ENCODE measurements at regions not wholly inside any gene's neighbourhood (a gene's known extent, or its start where the extent isn't known, plus 50 kb on each side); places are given as distances from the start of the nearest gene placed in this dataset.
"Not testable (repeated sequence)": the region's sequence is repeated elsewhere in the genome, so short reads cannot be mapped to it uniquely, and the experiment has no call there.

DNA sequence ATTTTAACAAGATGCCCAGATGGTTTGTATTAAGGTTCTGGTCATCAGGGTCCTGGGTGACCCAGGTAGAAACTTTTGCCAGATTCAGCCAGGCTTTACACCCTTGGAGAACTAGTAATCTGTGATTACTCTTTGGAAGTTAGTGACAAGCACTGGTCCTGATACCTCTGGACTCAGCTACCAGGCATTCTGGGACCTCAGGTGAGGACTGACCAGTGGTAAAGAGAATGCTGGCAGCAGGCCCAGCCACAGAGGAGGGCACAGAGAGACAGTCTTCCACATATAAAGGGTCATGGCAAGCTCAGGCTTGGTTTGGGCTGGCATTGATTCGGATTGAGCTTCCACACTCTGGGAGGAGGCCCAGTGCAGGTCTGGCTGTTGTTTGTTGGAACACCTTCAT is 112.0 kb upstream of the CHST15 start:
- Histone ChIP-seq H3K4me3 (ENCODE audit: insufficient read depth, low read depth, low read length) (no peak overlapping the region), H3K27ac (ENCODE audit: insufficient read depth, low read depth, low read length, poor library complexity, severe bottlenecking) (no peak overlapping the region), H3K27me3 (ENCODE audit: control insufficient read depth, insufficient read depth, low read length, poor library complexity, severe bottlenecking) (no peaks in the 10 kb centered on the region), H3K9me3 (ENCODE audit: control insufficient read depth, low read length) (no peaks in the 10 kb centered on the region), H3K4me1 (ENCODE audit: control insufficient read depth, insufficient read depth, low read length) (no peaks in the 10 kb centered on the region), H3K36me3 (ENCODE audit: control insufficient read depth, insufficient read depth, low read length) (no peaks in the 10 kb centered on the region)
- 91 to 97% methylated on average over 1 of the region's 1 CpG for WGBS, 2 experiments

- no peak overlapping the region for H3K4me3 ChIP-seq (ENCODE audit: insufficient read depth, low read depth, low read length)
- H3K27me3 ChIP-seq (ENCODE audit: control insufficient read depth, insufficient read depth, low read length, poor library complexity, severe bottlenecking): no peaks in the 10 kb centered on the region
- H3K9me3 ChIP-seq (ENCODE audit: control insufficient read depth, low read length): no peaks in the 10 kb centered on the region
- H3K4me1 ChIP-seq (ENCODE audit: control insufficient read depth, insufficient read depth, low read length): no peaks in the 10 kb centered on the region
- 95 to 100% methylated on average over 3 of the region's 3 CpGs for WGBS, 2 experiments
- H3K27ac ChIP-seq (ENCODE audit: insufficient read depth, low read depth, low read length, poor library complexity, severe bottlenecking): no peak overlapping the region
- H3K36me3 ChIP-seq (ENCODE audit: control insufficient read depth, insufficient read depth, low read length): no peaks in the 10 kb centered on the region
Measured at GRCh38 chr10:124204726-124205125, 111.3 kb upstream of the CHST15 start.

GRCh38 chr10:124200011-124200410 is 106.6 kb upstream of the CHST15 start:
- Histone ChIP-seq H3K9me3 (ENCODE audit: control insufficient read depth, low read length) (no peaks in the 10 kb centered on the region), H3K36me3 (ENCODE audit: control insufficient read depth, insufficient read depth, low read length) (no peaks in the 10 kb centered on the region)
- 92 to 97% methylated on average over 4 of the region's 4 CpGs for WGBS, 2 experiments

DNA sequence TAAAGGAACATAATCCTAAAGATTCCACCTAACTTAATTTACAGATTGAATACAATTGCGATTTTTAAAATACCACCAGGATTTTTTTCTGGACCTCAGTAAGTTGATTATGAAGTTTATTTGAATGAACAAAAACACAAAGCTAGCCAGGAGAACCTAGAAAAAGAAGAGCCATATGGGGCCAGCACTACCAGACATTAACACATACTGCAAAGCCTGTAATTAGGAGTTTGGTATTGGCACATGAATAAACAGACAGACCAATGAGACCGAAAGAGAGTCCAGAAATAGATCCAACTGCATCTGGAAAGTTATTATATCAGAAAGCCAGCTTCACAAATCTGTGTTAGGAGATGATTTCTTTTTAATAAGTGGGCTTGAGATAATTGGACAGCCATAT is 105.5 kb upstream of the CHST15 start:
- Histone ChIP-seq H3K36me3 (ENCODE audit: control insufficient read depth, insufficient read depth, low read length) (no peaks in the 10 kb centered on the region), H3K4me3 (ENCODE audit: insufficient read depth, low read depth, low read length) (no peak overlapping the region), H3K4me1 (ENCODE audit: control insufficient read depth, insufficient read depth, low read length) (peaks cover 8% of the 10 kb centered on the region), H3K27ac (ENCODE audit: insufficient read depth, low read depth, low read length, poor library complexity, severe bottlenecking) (no peak overlapping the region), H3K27me3 (ENCODE audit: control insufficient read depth, insufficient read depth, low read length, poor library complexity, severe bottlenecking) (no peaks in the 10 kb centered on the region), H3K9me3 (ENCODE audit: control insufficient read depth, low read length) (no peaks in the 10 kb centered on the region)
- WGBS, 2 experiments: 87 to 88% methylated on average over 1 to 2 of the region's 2 CpGs

More at GRCh38 chr10:124200011-124200410, 106.6 kb upstream of the CHST15 start:
- Histone ChIP-seq H3K27ac (ENCODE audit: insufficient read depth, low read depth, low read length, poor library complexity, severe bottlenecking) (no peak overlapping the region), H3K4me1 (ENCODE audit: control insufficient read depth, insufficient read depth, low read length) (peaks cover 8% of the 10 kb centered on the region), H3K27me3 (ENCODE audit: control insufficient read depth, insufficient read depth, low read length, poor library complexity, severe bottlenecking) (no peaks in the 10 kb centered on the region), H3K4me3 (ENCODE audit: insufficient read depth, low read depth, low read length) (no peak overlapping the region)

- WGBS, 2 experiments: 88 to 89% methylated on average over 4 to 5 of the region's 5 CpGs
- H3K9me3 ChIP-seq (ENCODE audit: control insufficient read depth, low read length): no peaks in the 10 kb centered on the region
- peaks cover 8% of the 10 kb centered on the region for H3K4me1 ChIP-seq (ENCODE audit: control insufficient read depth, insufficient read depth, low read length)
- no peak overlapping the region for H3K4me3 ChIP-seq (ENCODE audit: insufficient read depth, low read depth, low read length)
- no peak overlapping the region for H3K27ac ChIP-seq (ENCODE audit: insufficient read depth, low read depth, low read length, poor library complexity, severe bottlenecking)
- H3K27me3 ChIP-seq (ENCODE audit: control insufficient read depth, insufficient read depth, low read length, poor library complexity, severe bottlenecking): no peaks in the 10 kb centered on the region
- H3K36me3 ChIP-seq (ENCODE audit: control insufficient read depth, insufficient read depth, low read length): no peaks in the 10 kb centered on the region
Measured at GRCh38 chr10:124198125-124198501, 104.7 kb upstream of the CHST15 start.

DNA sequence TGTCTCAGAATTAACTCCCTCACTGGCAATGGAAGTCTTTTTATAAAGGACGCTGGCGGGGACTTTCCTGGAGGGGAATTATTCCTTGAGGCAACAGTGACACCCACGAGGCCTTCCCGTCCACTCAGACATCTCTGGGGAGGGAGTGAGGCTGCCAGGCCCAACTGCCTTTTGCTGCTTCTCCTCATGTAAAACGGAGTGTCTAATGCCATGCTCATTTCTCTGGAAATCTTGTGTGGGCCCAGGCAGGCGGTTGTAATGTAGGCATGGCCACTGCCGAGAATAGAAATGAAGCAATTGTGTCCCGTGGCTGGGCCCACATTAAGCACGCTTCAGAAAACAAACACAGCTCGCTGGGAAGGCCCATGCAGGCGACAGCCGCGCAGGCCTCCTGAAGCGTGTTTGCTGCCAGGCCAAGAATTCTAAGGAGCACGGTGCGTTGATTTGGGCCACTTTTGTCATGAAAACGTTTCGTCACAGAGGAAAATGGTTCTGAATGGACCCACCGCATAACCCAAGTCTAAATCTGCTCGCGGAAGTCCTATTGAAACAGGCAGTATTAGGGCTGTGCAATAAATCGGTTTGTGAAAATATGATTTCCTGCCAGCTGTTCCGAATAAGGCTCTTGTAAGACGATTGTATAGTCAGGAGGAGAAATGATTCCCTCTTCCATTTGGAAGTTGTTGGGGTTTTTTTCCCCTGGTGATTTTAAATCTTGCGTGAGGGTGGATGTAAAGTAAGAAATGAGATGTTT is 104.2 kb upstream of the CHST15 start:
- Histone ChIP-seq H3K4me1 (ENCODE audit: control insufficient read depth, insufficient read depth, low read length) (peaks cover 8% of the 10 kb centered on the region), H3K36me3 (ENCODE audit: control insufficient read depth, insufficient read depth, low read length) (no peaks in the 10 kb centered on the region), H3K27ac (ENCODE audit: insufficient read depth, low read depth, low read length, poor library complexity, severe bottlenecking) (no peak overlapping the region), H3K27me3 (ENCODE audit: control insufficient read depth, insufficient read depth, low read length, poor library complexity, severe bottlenecking) (no peaks in the 10 kb centered on the region), H3K4me3 (ENCODE audit: insufficient read depth, low read depth, low read length) (no peak overlapping the region), H3K9me3 (ENCODE audit: control insufficient read depth, low read length) (no peaks in the 10 kb centered on the region)
- 89% methylated on average over 24 of the region's 25 CpGs for WGBS, 2 experiments

DNA sequence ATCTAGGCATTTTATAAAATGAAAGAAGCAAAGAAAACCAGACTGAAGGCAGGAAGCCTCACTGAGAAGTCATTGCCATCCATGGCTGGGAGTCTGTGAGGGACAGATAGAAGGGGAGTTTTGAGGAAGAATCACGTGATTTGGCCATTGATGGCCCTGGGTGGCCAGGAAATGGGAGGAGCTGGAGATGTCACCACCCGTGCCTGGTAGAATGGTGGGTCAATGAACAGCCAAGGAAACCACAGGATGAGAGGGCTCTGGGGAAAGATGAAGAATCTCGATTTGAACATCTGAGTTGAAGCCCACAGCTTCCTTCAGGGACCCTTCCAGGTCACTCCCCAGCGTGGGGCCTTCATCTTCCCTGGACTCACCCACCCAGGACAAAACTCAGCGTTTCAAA is 103.3 kb upstream of the CHST15 start:
- Histone ChIP-seq H3K36me3 (ENCODE audit: control insufficient read depth, insufficient read depth, low read length) (no peaks in the 10 kb centered on the region), H3K9me3 (ENCODE audit: control insufficient read depth, low read length) (no peaks in the 10 kb centered on the region), H3K27me3 (ENCODE audit: control insufficient read depth, insufficient read depth, low read length, poor library complexity, severe bottlenecking) (no peaks in the 10 kb centered on the region), H3K4me3 (ENCODE audit: insufficient read depth, low read depth, low read length) (no peak overlapping the region), H3K27ac (ENCODE audit: insufficient read depth, low read depth, low read length, poor library complexity, severe bottlenecking) (no peak overlapping the region), H3K4me1 (ENCODE audit: control insufficient read depth, insufficient read depth, low read length) (peaks cover 8% of the 10 kb centered on the region)
- WGBS, 2 experiments: 85 to 86% methylated on average over 5 of the region's 5 CpGs

DNA sequence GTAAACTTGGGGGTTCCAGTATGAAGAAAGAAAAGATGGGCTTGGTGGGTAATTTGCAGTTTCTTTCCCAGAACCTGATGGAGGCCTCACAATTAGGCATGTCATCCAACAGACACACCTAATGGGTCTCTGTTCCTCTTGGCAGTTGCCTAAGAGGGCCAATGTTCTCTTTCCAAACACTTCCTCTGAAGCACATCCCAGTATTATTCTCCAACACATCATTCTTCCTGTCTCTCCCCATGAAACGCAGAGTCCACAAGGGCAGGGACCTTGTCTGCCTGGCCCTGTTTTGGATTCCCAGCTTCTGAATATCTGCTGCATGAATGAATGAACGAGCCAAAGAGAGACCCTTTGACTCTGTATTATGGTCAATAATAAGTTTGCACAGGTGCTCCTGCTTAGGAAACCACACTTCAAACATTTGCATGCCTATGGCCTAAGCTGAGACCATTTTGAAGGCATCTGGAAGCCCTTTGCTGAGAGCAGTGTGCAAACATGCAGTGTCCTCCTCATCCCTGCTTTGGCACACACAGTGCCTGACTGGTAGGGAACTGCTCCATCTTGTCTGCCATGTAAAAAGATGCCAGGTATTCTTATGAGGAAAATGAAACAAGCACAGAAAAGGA is 100.9 kb upstream of the CHST15 start:
- Histone ChIP-seq H3K4me1 (ENCODE audit: control insufficient read depth, insufficient read depth, low read length) (peaks cover 8% of the 10 kb centered on the region), H3K9me3 (ENCODE audit: control insufficient read depth, low read length) (no peaks in the 10 kb centered on the region), H3K27me3 (ENCODE audit: control insufficient read depth, insufficient read depth, low read length, poor library complexity, severe bottlenecking) (no peaks in the 10 kb centered on the region), H3K4me3 (ENCODE audit: insufficient read depth, low read depth, low read length) (no peak overlapping the region), H3K27ac (ENCODE audit: insufficient read depth, low read depth, low read length, poor library complexity, severe bottlenecking) (no peak overlapping the region), H3K36me3 (ENCODE audit: control insufficient read depth, insufficient read depth, low read length) (no peaks in the 10 kb centered on the region)
- 88 to 92% methylated on average over 2 of the region's 2 CpGs for WGBS, 2 experiments

DNA sequence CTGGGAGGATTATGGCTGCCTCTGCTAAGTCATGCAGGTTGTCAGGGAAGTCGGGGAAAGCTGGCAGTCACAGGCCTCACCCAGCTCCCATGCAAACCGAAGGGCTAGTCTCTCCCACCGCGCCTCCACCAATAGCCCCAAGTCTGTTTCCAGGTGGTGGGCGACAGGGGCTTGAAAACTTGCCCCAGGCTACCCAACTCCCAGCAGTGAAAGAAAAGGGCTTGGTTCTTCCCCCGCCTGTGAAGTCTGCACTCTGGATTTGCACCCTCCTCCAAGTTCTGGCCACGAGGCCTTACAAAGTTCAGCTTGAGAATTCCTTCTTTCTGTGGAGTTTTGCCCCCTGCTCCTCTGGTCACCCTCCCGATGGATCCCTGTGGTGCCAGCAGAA is 99.9 kb upstream of the CHST15 start:
- Histone ChIP-seq H3K27ac (ENCODE audit: insufficient read depth, low read depth, low read length, poor library complexity, severe bottlenecking) (no peak overlapping the region), H3K9me3 (ENCODE audit: control insufficient read depth, low read length) (no peaks in the 10 kb centered on the region), H3K27me3 (ENCODE audit: control insufficient read depth, insufficient read depth, low read length, poor library complexity, severe bottlenecking) (no peaks in the 10 kb centered on the region), H3K4me1 (ENCODE audit: control insufficient read depth, insufficient read depth, low read length) (peaks cover 8% of the 10 kb centered on the region), H3K4me3 (ENCODE audit: insufficient read depth, low read depth, low read length) (no peak overlapping the region), H3K36me3 (ENCODE audit: control insufficient read depth, insufficient read depth, low read length) (no peaks in the 10 kb centered on the region)
- 90 to 93% methylated on average over 8 of the region's 8 CpGs for WGBS, 2 experiments

DNA sequence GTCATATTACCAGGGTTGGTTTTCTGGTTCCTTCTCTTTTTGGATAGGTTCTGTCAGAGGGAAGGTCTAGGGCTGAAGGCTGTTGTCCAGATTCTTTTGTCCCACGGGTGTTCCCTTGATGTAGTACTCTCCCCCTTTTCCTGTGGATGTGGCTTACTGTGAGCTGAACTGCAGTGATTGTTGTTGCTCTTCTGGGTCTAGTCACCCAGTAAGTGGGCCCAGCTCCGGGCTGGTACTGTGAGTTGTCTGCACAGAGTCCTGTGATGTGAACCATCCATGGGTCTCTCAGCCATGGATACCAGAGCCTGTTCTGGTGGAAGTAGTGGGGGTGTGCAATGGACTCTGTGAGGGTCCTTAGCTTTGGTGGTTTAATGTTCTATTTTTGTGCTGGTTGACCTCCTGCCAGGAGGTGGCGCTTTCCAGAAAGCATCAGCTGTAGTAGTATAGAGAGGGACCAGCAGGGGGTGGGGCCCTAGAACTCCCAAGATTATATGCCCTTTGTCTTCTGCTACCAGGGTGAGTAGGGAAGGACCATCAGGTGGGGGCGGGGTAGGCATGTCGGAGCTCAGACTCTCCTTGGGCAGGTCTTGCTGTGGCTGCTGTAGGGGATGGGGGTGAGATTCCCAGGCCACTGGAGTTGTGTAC is 99.4 kb upstream of the CHST15 start:
- H3K27me3 ChIP-seq (ENCODE audit: control insufficient read depth, insufficient read depth, low read length, poor library complexity, severe bottlenecking); H3K4me3 ChIP-seq (ENCODE audit: insufficient read depth, low read depth, low read length); H3K9me3 ChIP-seq (ENCODE audit: control insufficient read depth, low read length); H3K4me1 ChIP-seq (ENCODE audit: control insufficient read depth, insufficient read depth, low read length); H3K27ac ChIP-seq (ENCODE audit: insufficient read depth, low read depth, low read length, poor library complexity, severe bottlenecking); H3K36me3 ChIP-seq (ENCODE audit: control insufficient read depth, insufficient read depth, low read length): not testable (repeated sequence)
- 90 to 91% methylated on average over 5 of the region's 5 CpGs for WGBS, 2 experiments
